HepG2 (cell line): ENCODE measurements at regions not wholly inside any gene's neighbourhood (a gene's known extent, or its start where the extent isn't known, plus 50 kb on each side); places are given as distances from the start of the nearest gene placed in this dataset.

Source experiments
- ATAC-seq: fragments of 200-7000 bp; cut with Tn5 transposase; 3 replicates; pipeline ENCODE4 v1.9.1; 2020; ENCODE audit warnings: mild to moderate bottlenecking, moderate library complexity
- BruUV-seq: library from RNA; stranded (reverse); fragments of 400-500 nt; replicated peaks from 2 replicates; lab custom pipeline; 2021; lab: Mats Ljungman, UMichigan
- CTCF ChIA-PET: fragments of 300-600 bp; formaldehyde crosslinking; extraction: SDS; loops from one replicate; lab custom pipeline; 2021; ENCODE audit warnings: low total read pairs, inconsistent platforms, low intra/inter-chr PET ratio; lab: Yijun Ruan, JAX
- POLR2A ChIA-PET: fragments of 350-600 bp; sonication (Branson Sonifier 250); formaldehyde crosslinking; loops from one replicate; lab custom pipeline; 2020; ENCODE audit warnings: antibody characterized with exemption, inconsistent platforms; lab: Yijun Ruan, JAX
- DNase-seq: peaks from one replicate; pipeline ENCODE4 v3.0.0-alpha.2; 2015; ENCODE audit warnings: low spot score
- FAIRE-seq: peaks from 3 replicates; lab custom pipeline; 2011; peaks lifted over from hg19 to GRCh38; lab: Jason Lieb, UNC
- H2AFZ ChIP-seq: one replicate; pipeline ENCODE4 v1.6.1; 2011; ENCODE audit warnings: low read length, inconsistent platforms
- H3K27ac ChIP-seq: fragments of 300-600 bp; 3 replicates; pipeline ENCODE4 v1.8.0; 2011; ENCODE audit warnings: mixed run types, mild to moderate bottlenecking, mixed read lengths, low read length, inconsistent platforms; ENCODE audit not compliant: insufficient read depth; ENCODE audit errors: extremely low read length
- H3K27me3 ChIP-seq, 2 experiments: fragments of 200-600 bp in 1 of 2; 2 replicates in 1 of 2; 3 replicates in 1 of 2; pipeline versions ENCODE4 v1.6.0 to v1.8.0; 2011; ENCODE audit warnings: low read length in 2 of 2, mild to moderate bottlenecking in 2 of 2, moderate library complexity in 2 of 2, inconsistent platforms in 1 of 2; ENCODE audit not compliant: insufficient read depth in 2 of 2, control insufficient read depth in 1 of 2
- H3K36me3 ChIP-seq, 2 experiments: fragments of 200-600 bp in 1 of 2; replicated peaks in 1 of 2; 2 replicates in 1 of 2; 3 replicates in 1 of 2; pipeline versions ENCODE4 v1.5.1 to v1.8.0; 2011; ENCODE audit warnings: low read length in 2 of 2, inconsistent platforms in 1 of 2; ENCODE audit not compliant: insufficient read depth in 2 of 2, control insufficient read depth in 1 of 2
- H3K4me1 ChIP-seq: 2 replicates; pipeline ENCODE4 v1.5.1; 2012; ENCODE audit warnings: low read length, inconsistent platforms; ENCODE audit not compliant: insufficient read depth
- H3K4me2 ChIP-seq: 2 replicates; pipeline ENCODE4 v1.6.0; 2011; ENCODE audit warnings: low read depth, low read length, inconsistent platforms
- H3K4me3 ChIP-seq, 3 experiments: fragments of 200-600 bp in 1 of 3; sonication (generic), shearing (Covaris generic) in 1 of 3; replicated peaks in 1 of 3; 2 replicates each; pipeline ENCODE4 v1.5.1; 2011 to 2016; ENCODE audit warnings: low read length in 3 of 3, inconsistent platforms in 2 of 3, low read depth in 2 of 3, mild to moderate bottlenecking in 2 of 3, control low read depth in 1 of 3, mixed read lengths in 1 of 3; ENCODE audit not compliant: insufficient read depth in 1 of 3
- H3K79me2 ChIP-seq: one replicate; pipeline ENCODE4 v1.6.1; 2011; ENCODE audit warnings: low read length, inconsistent platforms; ENCODE audit not compliant: insufficient read depth
- H3K9ac ChIP-seq: 2 replicates; pipeline ENCODE4 v1.6.0; 2011; ENCODE audit warnings: mild to moderate bottlenecking, low read depth, low read length, inconsistent platforms; ENCODE audit not compliant: insufficient read depth
- H3K9me3 ChIP-seq: 2 replicates; pipeline ENCODE4 v1.5.1; 2012; ENCODE audit warnings: mild to moderate bottlenecking, low read length
- H4K20me1 ChIP-seq: 2 replicates; pipeline ENCODE4 v1.6.0; 2011; ENCODE audit warnings: inconsistent platforms, mild to moderate bottlenecking, low read length, moderate library complexity; ENCODE audit not compliant: insufficient read depth
- CEBPB ChIP-seq: IDR thresholded peaks from 2 replicates; pipeline ENCODE4 v1.6.1; 2011; ENCODE audit warnings: low read depth, low read length, improper control_type of control experiment, borderline replicate concordance
- DBP ChIP-seq: sonication (generic); formaldehyde crosslinking; IDR thresholded peaks from 2 replicates; pipeline ENCODE4 v1.4.0; 2020; ENCODE audit warnings: missing genetic modification reagents; ENCODE audit errors: not compliant biosample characterization
- DMAP1 ChIP-seq: IDR thresholded peaks from 2 replicates; pipeline ENCODE4 v1.6.1; 2016
- FOXP1 ChIP-seq, 2 experiments: fragments of 450-650 bp in 1 of 2; IDR thresholded peaks; 2 replicates each; pipeline ENCODE4 v1.6.1; 2017 to 2018; ENCODE audit warnings: antibody characterized with exemption in 1 of 2
- GFI1 ChIP-seq: sonication (generic); formaldehyde crosslinking; IDR thresholded peaks from 2 replicates; pipeline ENCODE4 v1.5.0; 2020; ENCODE audit warnings: missing genetic modification reagents, mild to moderate bottlenecking, borderline replicate concordance
- HDAC6 ChIP-seq: fragments of 200-600 bp; sonication (generic); IDR thresholded peaks from 2 replicates; pipeline ENCODE4 v1.7.0; 2017; ENCODE audit warnings: mild to moderate bottlenecking, antibody characterized with exemption, low read length, low read depth
- IRX3 ChIP-seq: sonication (generic); formaldehyde crosslinking; IDR thresholded peaks from 2 replicates; pipeline ENCODE4 v1.8.1; 2023; ENCODE audit warnings: mild to moderate bottlenecking, low read depth, missing genetic modification reagents, borderline replicate concordance
- MEF2D ChIP-seq: sonication (generic); formaldehyde crosslinking; IDR thresholded peaks from 2 replicates; pipeline ENCODE4 v1.5.1; 2020; ENCODE audit warnings: mild to moderate bottlenecking, missing genetic modification reagents
- MIXL1 ChIP-seq: IDR thresholded peaks from 2 replicates; pipeline ENCODE4 v1.6.1; 2016
- TFAP4 ChIP-seq: sonication (generic); IDR thresholded peaks from 2 replicates; pipeline ENCODE4 v1.6.1; 2016; ENCODE audit warnings: low read depth, borderline replicate concordance
- ZNF124 ChIP-seq: sonication (generic); formaldehyde crosslinking; IDR thresholded peaks from 2 replicates; pipeline ENCODE4 v1.4.0; 2020; ENCODE audit warnings: missing genetic modification reagents
- ZNF367 ChIP-seq: sonication (generic); formaldehyde crosslinking; IDR thresholded peaks from 2 replicates; pipeline ENCODE4 v1.4.0; 2020; ENCODE audit warnings: missing genetic modification reagents, borderline replicate concordance
- ZNF430 ChIP-seq: sonication (generic); formaldehyde crosslinking; IDR thresholded peaks from 2 replicates; pipeline ENCODE4 v1.9.0; 2021; ENCODE audit warnings: mild to moderate bottlenecking, missing genetic modification reagents
- ZNF784 ChIP-seq: sonication (generic); formaldehyde crosslinking; IDR thresholded peaks from 2 replicates; pipeline ENCODE4 v1.5.1; 2020; ENCODE audit warnings: missing genetic modification reagents, mild to moderate bottlenecking, borderline replicate concordance
- ZNF792 ChIP-seq: IDR thresholded peaks from 2 replicates; pipeline ENCODE4 v1.6.1; 2016
- ZSCAN20 ChIP-seq: sonication (generic); formaldehyde crosslinking; IDR thresholded peaks from 2 replicates; pipeline ENCODE4 v1.4.0; 2020; ENCODE audit warnings: missing genetic modification reagents, mild to moderate bottlenecking, borderline replicate concordance
- WGBS: methylation state at CpG from one replicate; pipeline ENCODE4 v1.1.6; 2017; ENCODE audit warnings: low lambda C conversion rate; 5-methylcytosine and 5-hydroxymethylcytosine counted together
- in situ Hi-C: cut with HindIII; loops from 2 replicates; pipeline ENCODE4 v1.10.0; 2017; ENCODE audit warnings: low pct_unique_long_range_greater_than_20kb; ENCODE audit not compliant: extremely low pct_ligation_motif_present
- intact Hi-C: fragments of 100-400 bp; cut with micrococcal nuclease; formaldehyde crosslinking; loops from one replicate; pipeline ENCODE4 v1.10.0; 2022; ENCODE audit not compliant: unreplicated experiment

GRCh38 chr15:85976986-85977385 is 102.7 kb upstream of the AGBL1 start (continued):
- TF ChIP-seq ZNF124 (CRISPR knock-in tag) (no peak), MIXL1 (CRISPR knock-in tag) (no peak)

- Histone ChIP-seq H2AFZ (no peak overlapping the region), H3K27me3 (no peaks in the 10 kb centered on the region; a peak in 1 of 5 replicates), H3K79me2 (no peaks in the 10 kb centered on the region), H3K27ac (no peak overlapping the region), H3K36me3 (no peaks in the 10 kb centered on the region), H3K4me1 (peaks cover 27% of the 10 kb centered on the region), H3K4me2 (no peak overlapping the region), H3K9ac (no peak overlapping the region), H3K9me3 (no peaks in the 10 kb centered on the region; the same call in 1 of the 2 replicates), H3K4me3 (no peak overlapping the region), H4K20me1 (no peaks in the 10 kb centered on the region)
- TF ChIP-seq GFI1 (CRISPR knock-in tag) (no peak), MEF2D (no peak), ZNF792 (CRISPR knock-in tag) (no peak), IRX3 (CRISPR knock-in tag) (no peak), DBP (no peak), CEBPB (no peak), TFAP4 (no peak), FOXP1 (IDR thresholded peaks at IDR 0.05) (no peak), FOXP1 (CRISPR knock-in tag; IDR thresholded peaks at IDR 0.05) (no peak), ZSCAN20 (CRISPR knock-in tag) (no peak), ZNF430 (CRISPR knock-in tag) (no peak), HDAC6 (no peak), ZNF784 (no peak), ZNF367 (CRISPR knock-in tag) (no peak), DMAP1 (CRISPR knock-in tag) (no peak)
- WGBS, result 0% methylated on average over 2 of the region's 2 CpGs
- no peak for ATAC-seq
- CTCF ChIA-PET, result no interaction called here
- DNase-seq, result no peak
- BruUV-seq, result no TSS peak
- POLR2A ChIA-PET, result no interaction called here
- in situ Hi-C loops, result no loop called here
- FAIRE-seq, result no peak
- intact Hi-C loops, result no loop called here
These were observed 102.1 kb upstream of the AGBL1 start for GRCh38 chr15:85977586-85977985.
